Non-pigmented ciliary epithelial cell (primary cell): ENCODE measurements at regions not wholly inside any gene's neighbourhood (a gene's known extent, or its start where the extent isn't known, plus 50 kb on each side); places are given as distances from the start of the nearest gene placed in this dataset.
"Not testable (repeated sequence)": the region's sequence is repeated elsewhere in the genome, so short reads cannot be mapped to it uniquely, and the experiment has no call there.

ENCODE experiments used
- DNase-seq: peaks from one replicate; pipeline ENCODE4 v3.0.0-alpha.2; 2010; ENCODE audit warnings: low read depth

DNA sequence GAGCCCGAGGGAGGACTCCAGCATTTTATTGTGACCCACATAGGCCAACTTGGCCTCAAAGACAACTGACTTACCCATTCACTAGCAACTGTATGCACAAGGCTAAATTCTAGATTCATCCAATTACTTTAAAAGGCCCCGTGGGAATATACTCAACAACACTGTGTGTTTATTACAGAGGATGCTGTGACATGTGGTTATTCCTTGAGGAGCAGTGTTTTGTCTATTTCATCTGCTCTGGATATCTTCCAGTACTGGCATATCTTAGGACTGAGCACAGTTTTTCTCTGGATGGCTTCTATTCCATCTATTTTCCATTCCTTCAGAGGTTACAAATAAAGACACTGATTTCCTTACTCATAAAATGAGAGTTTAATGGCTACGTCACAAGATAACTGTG lies 87.2 kb upstream of the KRAS start:
- DNase-seq = no peak

DNA sequence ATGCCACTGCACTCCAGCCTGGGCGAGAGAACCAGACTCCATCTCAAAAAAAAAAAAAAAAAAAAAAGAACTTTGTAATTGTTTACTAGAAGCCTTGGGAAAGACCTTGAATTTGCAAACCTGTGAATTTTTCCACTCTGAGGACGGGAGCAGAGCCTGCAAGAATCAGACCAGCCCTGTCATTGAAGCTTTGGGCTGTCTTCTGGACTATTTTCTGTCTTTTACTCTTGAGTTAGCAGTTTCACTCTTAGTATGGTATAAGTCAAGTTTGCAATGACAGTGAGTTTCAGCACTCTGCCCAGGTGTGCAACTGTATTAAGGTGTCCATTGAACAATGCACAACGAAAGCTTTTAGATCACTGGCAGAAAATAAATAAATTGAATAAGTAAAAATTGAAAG lies 81.4 kb upstream of the KRAS start:
- no peak for DNase-seq

GRCh38 chr12:25328072-25328712 lies 77.5 kb upstream of the KRAS start:
- DNase-seq = no peak

- no peak for DNase-seq
These were observed 76.6 kb upstream of the KRAS start for GRCh38 chr12:25327321-25327720.

DNA sequence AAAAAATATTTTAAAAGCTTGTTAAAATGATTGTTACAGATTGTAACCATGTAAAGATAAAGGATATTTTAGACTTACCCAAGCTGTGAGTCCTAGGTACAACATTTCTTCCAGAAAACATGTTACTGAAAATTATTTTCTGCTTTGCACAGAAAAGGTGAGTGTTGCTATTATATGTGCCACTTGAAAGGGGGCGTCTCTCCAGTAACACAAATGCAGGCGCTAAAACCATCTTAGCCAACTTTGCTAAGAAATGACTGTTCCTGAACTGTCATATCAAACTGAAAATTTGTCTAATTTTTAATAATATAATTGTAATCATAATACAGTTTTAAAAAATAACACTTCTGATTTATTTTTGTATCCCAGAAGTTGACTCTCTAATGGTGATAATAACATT lies 75.6 kb upstream of the KRAS start:
- DNase-seq = no peak

DNA sequence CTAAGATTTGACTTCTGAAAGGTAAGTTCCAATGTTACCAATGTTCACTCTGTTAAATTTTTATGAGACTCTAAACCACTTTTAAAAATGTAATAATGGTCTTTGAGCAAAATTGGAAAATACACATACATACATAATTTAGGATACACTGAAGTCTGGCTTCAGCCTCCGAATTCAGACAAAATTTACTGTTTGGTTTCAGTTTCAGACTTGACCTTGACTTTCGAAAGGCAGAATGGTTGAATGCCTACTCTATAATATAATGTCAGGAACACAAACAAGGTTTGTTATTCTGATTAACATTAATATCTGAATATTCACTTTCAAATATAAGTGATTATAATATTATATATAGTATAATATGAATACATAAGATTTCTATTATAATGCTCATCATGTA lies 74.1 kb upstream of the KRAS start:
- DNase-seq = no peak

DNA sequence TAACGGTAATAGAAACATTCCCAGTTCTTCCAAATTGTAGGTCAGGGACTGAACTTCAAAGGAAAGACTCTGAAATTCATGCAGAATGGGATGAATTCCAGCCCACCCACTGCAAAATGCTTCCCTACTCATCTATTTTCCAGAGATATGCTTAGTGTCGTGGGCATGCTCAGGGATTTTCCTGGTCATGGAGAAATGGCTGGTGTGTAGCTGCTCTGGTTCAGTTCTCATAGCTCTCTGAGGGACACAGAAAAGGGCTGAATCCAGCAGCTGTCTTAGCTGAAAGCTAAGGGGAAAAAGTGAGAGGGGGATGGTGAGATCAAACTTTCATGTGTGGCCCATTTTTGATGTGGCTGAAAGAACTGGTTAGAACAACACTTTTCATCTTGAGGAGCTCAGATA lies 72.9 kb upstream of the KRAS start:
- no peak for DNase-seq

DNA sequence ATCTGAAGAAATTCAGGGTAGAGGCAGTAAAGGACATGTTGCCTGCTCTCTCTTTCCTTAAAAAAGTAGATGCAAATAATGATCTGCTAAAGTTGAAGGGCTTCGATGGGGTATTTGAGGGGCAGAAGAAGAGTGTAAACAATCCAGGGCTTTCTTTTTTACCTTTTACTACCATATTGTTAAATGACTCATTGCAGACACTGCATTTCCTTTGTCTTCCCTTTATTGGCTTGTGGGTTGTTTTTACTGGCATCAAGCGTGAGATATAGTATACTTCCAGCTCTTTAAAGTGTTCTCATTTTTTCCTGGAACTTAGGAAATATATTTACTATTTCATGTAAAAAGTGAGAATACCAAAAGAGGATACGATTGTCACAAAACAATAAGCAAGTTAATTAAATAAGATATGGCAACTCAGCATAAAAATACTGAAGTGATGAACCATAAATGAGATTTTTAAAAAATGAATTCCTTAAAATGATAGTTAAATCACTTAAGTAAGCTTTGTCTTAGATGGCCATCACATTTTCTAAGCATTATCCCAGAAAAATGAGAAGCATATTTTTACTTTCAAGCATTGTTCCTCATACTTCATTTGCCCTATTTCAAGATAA lies 72.3 kb upstream of the KRAS start:
- no peak for DNase-seq

- DNase-seq = no peak
These were observed 71.6 kb upstream of the KRAS start for GRCh38 chr12:25322351-25322750.

- DNase-seq = no peak
These were observed 71.0 kb upstream of the KRAS start for GRCh38 chr12:25321772-25322171.

DNA sequence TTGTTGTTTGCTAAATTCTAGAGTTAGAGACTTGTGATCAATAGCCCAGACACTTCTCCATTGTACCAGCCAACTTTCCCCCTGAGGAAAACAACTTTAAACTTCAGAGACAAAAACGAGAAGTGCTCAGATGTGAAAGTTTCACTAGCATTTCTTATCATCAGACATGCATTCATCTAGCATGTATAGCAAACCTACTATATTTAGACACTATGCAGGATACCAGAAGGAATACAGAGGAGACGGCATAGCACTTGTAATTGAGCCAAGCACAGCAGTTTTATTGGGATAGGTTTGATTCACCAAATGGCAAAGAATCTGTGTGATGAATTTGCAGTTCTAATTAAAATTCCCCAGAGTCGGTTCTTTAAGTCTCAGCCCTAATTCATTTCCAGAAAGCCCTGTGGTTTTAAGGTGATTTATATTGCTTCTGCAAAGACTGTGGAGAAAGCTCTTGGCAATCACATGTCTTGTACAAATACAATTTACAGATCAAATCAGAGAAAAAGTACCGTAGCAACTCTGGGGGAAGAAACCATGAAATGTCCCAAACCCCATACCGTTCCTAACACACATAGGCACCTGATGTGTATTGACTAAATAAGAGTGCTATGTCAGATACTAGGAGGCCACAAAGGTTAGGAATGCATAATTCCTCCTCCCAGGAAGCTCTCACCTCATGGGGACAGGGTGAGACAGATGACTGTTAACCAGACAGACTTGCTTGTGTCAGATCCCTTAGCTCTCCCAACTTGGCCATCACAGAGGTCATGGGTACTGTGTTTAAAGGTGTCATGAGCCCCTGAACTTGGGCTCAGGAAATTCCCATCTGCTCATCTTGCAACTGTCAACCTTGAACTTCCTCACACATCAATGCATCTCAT lies 69.6 kb upstream of the KRAS start:
- no peak for DNase-seq

GRCh38 chr12:25319233-25319984 lies 68.7 kb upstream of the KRAS start:
- no peak for DNase-seq

- no peak for DNase-seq
These were observed 66.8 kb upstream of the KRAS start for GRCh38 chr12:25317553-25317952.

GRCh38 chr12:25315388-25315787 lies 64.7 kb upstream of the KRAS start:
- DNase-seq = no peak

- not testable (repeated sequence) for DNase-seq
These were observed 62.7 kb upstream of the KRAS start for GRCh38 chr12:25313266-25313990.

DNA sequence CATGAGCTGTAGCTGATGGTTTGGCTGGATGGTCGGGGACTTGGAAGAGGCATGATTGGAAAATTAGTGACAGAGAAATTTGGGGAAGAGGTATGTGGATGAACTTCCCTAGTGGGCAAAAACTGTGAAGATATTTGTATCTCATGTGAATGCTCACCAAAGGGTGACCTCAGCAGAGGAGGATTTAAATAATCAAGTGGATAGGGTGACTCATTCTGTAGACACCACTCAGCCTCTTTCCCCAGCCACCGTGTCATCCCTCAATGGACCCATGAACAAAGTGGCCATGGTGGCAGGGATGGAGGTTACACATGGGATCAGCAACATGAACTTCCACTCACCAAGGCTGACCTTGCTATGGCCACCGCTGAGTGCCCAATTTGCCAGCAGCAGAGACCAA lies 60.8 kb upstream of the KRAS start:
- DNase-seq = no peak

GRCh38 chr12:25310071-25310470 lies 59.3 kb upstream of the KRAS start:
- DNase-seq = not testable (repeated sequence)

DNA sequence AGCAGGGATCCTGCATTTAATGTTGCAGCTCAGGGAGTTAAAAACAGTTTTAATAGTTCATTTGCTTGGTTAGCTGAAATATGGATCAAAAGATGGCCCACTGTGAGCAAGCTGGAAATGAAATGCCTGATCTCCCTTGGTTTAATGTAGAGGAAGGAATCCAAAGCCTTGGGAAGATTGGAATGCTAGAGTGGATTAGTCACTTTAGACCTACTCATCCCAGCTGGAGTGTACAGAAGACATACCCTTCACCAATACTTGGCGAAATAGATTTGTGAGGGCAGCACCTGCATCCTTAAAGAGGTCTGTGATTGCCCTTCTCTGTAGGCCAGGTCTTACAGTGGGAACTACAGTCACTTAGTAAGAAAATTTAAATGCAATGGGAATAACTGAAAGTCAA lies 58.0 kb upstream of the KRAS start:
- no peak for DNase-seq

- no peak for DNase-seq
These were observed 57.1 kb upstream of the KRAS start for GRCh38 chr12:25307818-25308217.

DNA sequence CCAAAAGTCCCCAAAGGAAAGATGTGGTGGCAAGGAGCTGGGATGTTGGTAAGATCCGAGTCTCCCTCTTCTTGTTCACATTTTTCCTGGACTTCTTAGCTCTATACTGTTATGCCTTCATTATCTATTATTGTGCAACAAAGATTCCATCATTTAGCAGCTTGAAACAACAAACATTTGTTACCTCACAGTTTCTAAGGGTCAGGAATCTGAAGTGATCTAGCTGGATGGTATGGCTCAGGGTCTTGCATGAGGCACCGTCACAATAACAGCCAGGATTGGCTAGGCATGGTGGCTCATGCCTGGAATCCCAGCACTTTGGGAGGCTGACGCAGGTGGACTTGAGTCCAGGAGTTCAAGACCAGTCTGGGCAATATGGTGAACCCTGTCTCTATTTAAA lies 51.1 kb upstream of the KRAS start:
- DNase-seq = no peak
